ENCODE measurements at regions not wholly inside any gene's neighbourhood (a gene's known extent, or its start where the extent isn't known, plus 50 kb on each side); places are given as distances from the start of the nearest gene placed in this dataset.

GRCh38 chr6:50318536-50318935 is 268.8 kb upstream of the DEFB112 start:
- H3K4me1 ChIP-seq = no peaks in the 10 kb centered on the region
- H3K27me3 ChIP-seq = no peaks in the 10 kb centered on the region
- DNase-seq = no peak
- no peak for TF ChIP-seq CTCF (IDR thresholded peaks at IDR 0.05)
- no peaks in the 10 kb centered on the region for H3K9me3 ChIP-seq
- H3K4me3 ChIP-seq = no peak overlapping the region
- no peak overlapping the region for H3K9ac ChIP-seq (ENCODE audit: low read depth in 2 of 2, low read length in 2 of 2)
- intact Hi-C loops (cut with DNase I) = no loop called here
- no peak overlapping the region for H3K27ac ChIP-seq
- H3K36me3 ChIP-seq = no peaks in the 10 kb centered on the region

- Histone ChIP-seq H3K9ac (ENCODE audit: low read depth in 2 of 2, low read length in 2 of 2) (no peak overlapping the region), H3K4me1 (no peaks in the 10 kb centered on the region), H3K4me3 (no peak overlapping the region), H3K9me3 (no peaks in the 10 kb centered on the region), H3K27ac (no peak overlapping the region), H3K36me3 (no peaks in the 10 kb centered on the region), H3K27me3 (no peaks in the 10 kb centered on the region)
- no peak for TF ChIP-seq CTCF (IDR thresholded peaks at IDR 0.05)
- intact Hi-C loops (cut with DNase I) = no loop called here
- DNase-seq = no peak
These were observed 280.6 kb upstream of the DEFB112 start for GRCh38 chr6:50330347-50330746.

- Histone ChIP-seq H3K27ac (no peak overlapping the region), H3K27me3 (no peaks in the 10 kb centered on the region)
These were observed 281.2 kb upstream of the DEFB112 start for GRCh38 chr6:50330963-50331362.

GRCh38 chr6:50333696-50334095 is 284.0 kb upstream of the DEFB112 start:
- Histone ChIP-seq H3K27ac (no peak overlapping the region), H3K36me3 (no peaks in the 10 kb centered on the region), H3K4me3 (no peak overlapping the region), H3K4me1 (no peaks in the 10 kb centered on the region), H3K9ac (ENCODE audit: low read depth in 2 of 2, low read length in 2 of 2) (no peak overlapping the region), H3K9me3 (no peaks in the 10 kb centered on the region), H3K27me3 (no peaks in the 10 kb centered on the region)
- TF ChIP-seq CTCF (IDR thresholded peaks at IDR 0.05) = no peak
- intact Hi-C loops (cut with DNase I) = no loop called here
- no peak for DNase-seq

More at GRCh38 chr6:50330963-50331362, 281.2 kb upstream of the DEFB112 start:
- Histone ChIP-seq H3K9me3 (no peaks in the 10 kb centered on the region), H3K9ac (ENCODE audit: low read depth in 2 of 2, low read length in 2 of 2) (no peak overlapping the region), H3K4me3 (no peak overlapping the region), H3K4me1 (no peaks in the 10 kb centered on the region), H3K36me3 (no peaks in the 10 kb centered on the region)
- no peak for TF ChIP-seq CTCF (IDR thresholded peaks at IDR 0.05)
- DNase-seq = no peak
- intact Hi-C loops (cut with DNase I) = no loop called here

GRCh38 chr6:50337532-50338122 is 287.9 kb upstream of the DEFB112 start:
- intact Hi-C loops (cut with DNase I) = no loop called here
- Histone ChIP-seq H3K9me3 (no peaks in the 10 kb centered on the region), H3K27me3 (no peaks in the 10 kb centered on the region), H3K4me1 (no peaks in the 10 kb centered on the region), H3K36me3 (no peaks in the 10 kb centered on the region), H3K4me3 (no peak overlapping the region), H3K27ac (no peak overlapping the region), H3K9ac (ENCODE audit: low read depth in 2 of 2, low read length in 2 of 2) (no peak overlapping the region)
- no peak for DNase-seq
- TF ChIP-seq CTCF (IDR thresholded peaks at IDR 0.05) = no peak

All from colonic mucosa (tissue), 4 donors.